Ovary (tissue), 7 donors: ENCODE measurements at regions not wholly inside any gene's neighbourhood (a gene's known extent, or its start where the extent isn't known, plus 50 kb on each side); places are given as distances from the start of the nearest gene placed in this dataset.

Experiments used
- DNase-seq, 5 donors: peaks; one replicate each; pipeline ENCODE4 v3.0.0-alpha.2; 2019 to 2020
- H3K27ac ChIP-seq, 2 donors: fragments of 200-600 bp; one replicate each; pipeline versions ENCODE4 v1.5.1 to v1.8.0; 2019 to 2022
- H3K27me3 ChIP-seq: fragments of 200-600 bp; one replicate; pipeline ENCODE4 v1.8.0; 2022
- H3K36me3 ChIP-seq: fragments of 200-600 bp; sonication (generic); one replicate; pipeline ENCODE4 v1.5.1; 2019
- H3K4me1 ChIP-seq: one replicate; pipeline ENCODE4 v1.8.1; 2013; ENCODE audit warnings: mild to moderate bottlenecking, moderate library complexity; ENCODE audit not compliant: insufficient read depth
- H3K4me3 ChIP-seq: fragments of 200-600 bp; sonication (generic); one replicate; pipeline ENCODE4 v1.5.1; 2017
- H3K9me3 ChIP-seq, 2 donors: fragments of 200-600 bp in 1 of 2; sonication (generic) in 1 of 2; one replicate each; pipeline versions ENCODE4 v1.5.1 to v1.8.1; 2013 to 2019; ENCODE audit warnings: mild to moderate bottlenecking in 1 of 2, moderate library complexity in 1 of 2
- EP300 ChIP-seq: sonication (generic); formaldehyde crosslinking; IDR thresholded peaks from one replicate; pipeline ENCODE4 v1.6.1; 2017; ENCODE audit warnings: antibody characterized with exemption
- POLR2A ChIP-seq: fragments of 450-650 bp; IDR thresholded peaks from one replicate; pipeline ENCODE4 v1.6.1; 2017; ENCODE audit warnings: antibody characterized with exemption, mild to moderate bottlenecking, moderate library complexity
- WGBS, 3 donors: extraction: QIAGEN DNeasy Blood & Tissue Kit in 1 of 3; methylation state at CpG; one replicate each; pipeline versions ENCODE4 v1.1.5 to v1.1.7; 2013 to 2017; 5-methylcytosine and 5-hydroxymethylcytosine counted together
- intact Hi-C, 4 donors: fragments of 100-400 bp; cut with DNase I; formaldehyde crosslinking; loops; one replicate each; pipeline versions ENCODE4 v1.11.0 to v1.15.1; 2022 to 2023
- TF ChIP-seq, protein P1 (sequence below), 3 donors: fragments of 450-650 bp in 2 of 3; fragments of 200-600 bp in 1 of 3; IDR thresholded peaks; one replicate each; pipeline versions ENCODE4 v1.5.1 to v1.8.0; 2016 to 2022; ENCODE audit warnings: antibody characterized with exemption in 3 of 3, mild to moderate bottlenecking in 1 of 3
- donor health status: DM: no; HTN: no; CAD: no; lungs with moderate emphysema.
- donor health status: DM: no; HTN: no; CAD: no.
- donor health status: Bipolar disorder and iron deficiency.
- donor health status: DM: no; HTN: no; CAD: no.
- donor health status: DM: yes; HTN: yes; CAD: no.

DNA sequence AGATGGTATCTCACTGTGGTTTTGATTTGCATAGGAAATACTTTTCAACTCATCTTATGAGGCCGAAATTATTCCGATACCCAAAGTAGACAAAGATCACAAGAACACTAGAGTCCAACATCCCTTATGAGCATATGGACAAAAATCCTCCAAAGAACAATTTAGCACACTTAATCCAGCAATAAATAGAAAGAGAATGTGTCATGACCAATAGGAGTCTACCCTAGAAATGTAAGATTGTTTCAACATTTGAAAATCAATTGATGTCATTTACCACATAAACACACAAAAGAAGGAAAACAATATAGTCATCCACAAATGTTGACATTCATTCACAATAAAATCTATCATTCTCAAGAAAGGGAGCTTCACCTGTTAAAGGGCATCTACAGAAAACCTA, 307.8 kb upstream of the SMIM21 start:
- H3K27me3 ChIP-seq = no peaks in the 10 kb centered on the region
- DNase-seq = no peak
- no peaks in the 10 kb centered on the region for H3K36me3 ChIP-seq
- no peak overlapping the region for H3K27ac ChIP-seq
- intact Hi-C loops = no loop called here
- 92 to 98% (median 96%) methylated on average over 2 of the region's 2 CpGs for WGBS, 3 donors
- TF ChIP-seq EP300 = no peak
- TF ChIP-seq POLR2A = no peak
- TF ChIP-seq, protein P1, sequence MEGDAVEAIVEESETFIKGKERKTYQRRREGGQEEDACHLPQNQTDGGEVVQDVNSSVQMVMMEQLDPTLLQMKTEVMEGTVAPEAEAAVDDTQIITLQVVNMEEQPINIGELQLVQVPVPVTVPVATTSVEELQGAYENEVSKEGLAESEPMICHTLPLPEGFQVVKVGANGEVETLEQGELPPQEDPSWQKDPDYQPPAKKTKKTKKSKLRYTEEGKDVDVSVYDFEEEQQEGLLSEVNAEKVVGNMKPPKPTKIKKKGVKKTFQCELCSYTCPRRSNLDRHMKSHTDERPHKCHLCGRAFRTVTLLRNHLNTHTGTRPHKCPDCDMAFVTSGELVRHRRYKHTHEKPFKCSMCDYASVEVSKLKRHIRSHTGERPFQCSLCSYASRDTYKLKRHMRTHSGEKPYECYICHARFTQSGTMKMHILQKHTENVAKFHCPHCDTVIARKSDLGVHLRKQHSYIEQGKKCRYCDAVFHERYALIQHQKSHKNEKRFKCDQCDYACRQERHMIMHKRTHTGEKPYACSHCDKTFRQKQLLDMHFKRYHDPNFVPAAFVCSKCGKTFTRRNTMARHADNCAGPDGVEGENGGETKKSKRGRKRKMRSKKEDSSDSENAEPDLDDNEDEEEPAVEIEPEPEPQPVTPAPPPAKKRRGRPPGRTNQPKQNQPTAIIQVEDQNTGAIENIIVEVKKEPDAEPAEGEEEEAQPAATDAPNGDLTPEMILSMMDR (IDR thresholded peaks at IDR 0.05) = no peak
- no peak overlapping the region for H3K4me3 ChIP-seq
- peaks cover 0 to 3% of the 10 kb centered on the region in 2 donors for H3K9me3 ChIP-seq
- H3K4me1 ChIP-seq = no peaks in the 10 kb centered on the region

DNA sequence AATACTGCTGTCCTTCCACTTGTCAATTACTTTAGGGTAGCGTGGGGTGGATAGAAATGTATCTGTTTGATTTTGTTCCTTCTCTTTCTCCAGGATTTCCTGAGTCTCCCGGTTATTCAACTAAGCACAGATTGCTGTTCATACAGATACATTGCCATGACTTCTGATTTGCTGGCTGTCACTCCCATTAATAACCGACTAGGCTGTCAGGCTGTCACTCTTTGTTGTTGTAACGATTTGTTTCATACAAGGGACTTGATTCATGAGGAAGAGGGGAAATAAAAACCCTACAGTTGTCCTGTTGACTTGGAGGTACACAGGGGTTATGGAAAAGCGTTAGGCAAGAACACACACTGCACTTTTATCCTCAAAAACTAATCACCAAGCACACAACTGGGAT, 302.7 kb upstream of the SMIM21 start:
- no peak overlapping the region for H3K4me3 ChIP-seq
- no peak overlapping the region for H3K27ac ChIP-seq
- no peaks in the 10 kb centered on the region for H3K4me1 ChIP-seq
- 61 to 65% (median 65%) methylated on average over 5 of the region's 5 CpGs for WGBS, 3 donors
- no peaks in the 10 kb centered on the region for H3K36me3 ChIP-seq
- no peaks in the 10 kb centered on the region for H3K27me3 ChIP-seq
- intact Hi-C loops = no loop called here
- TF ChIP-seq, protein P1 (IDR thresholded peaks at IDR 0.05) = no peak
- TF ChIP-seq EP300 = no peak
- TF ChIP-seq POLR2A = no peak
- DNase-seq = no peak
- no peaks in the 10 kb centered on the region for H3K9me3 ChIP-seq

DNA sequence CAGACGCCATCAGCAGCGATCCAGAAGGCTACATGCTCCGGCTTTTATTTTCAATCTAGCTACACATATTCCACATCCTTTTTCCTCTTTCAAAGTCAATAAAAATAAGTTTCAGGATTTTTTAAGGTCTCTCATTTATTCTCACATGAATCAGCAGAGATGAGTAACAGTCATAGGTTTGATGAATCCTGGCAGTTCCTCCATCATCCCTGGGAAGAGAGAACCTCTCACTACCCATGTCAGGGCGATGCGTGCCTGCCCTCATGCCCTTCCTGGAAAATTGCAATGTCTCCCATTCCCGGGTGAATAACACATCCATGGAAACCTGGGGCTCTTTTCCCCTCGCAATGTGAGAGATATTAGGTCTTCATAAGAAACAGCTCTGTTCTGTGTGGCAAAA, 301.1 kb upstream of the SMIM21 start:
- WGBS, 3 donors = 76 to 86% (median 85%) methylated on average over 7 of the region's 7 CpGs
- H3K4me1 ChIP-seq = no peaks in the 10 kb centered on the region
- TF ChIP-seq, protein P1 (IDR thresholded peaks at IDR 0.05) = no peak
- TF ChIP-seq EP300 = no peak
- H3K36me3 ChIP-seq = no peaks in the 10 kb centered on the region
- no peaks in the 10 kb centered on the region for H3K9me3 ChIP-seq
- H3K27me3 ChIP-seq = no peaks in the 10 kb centered on the region
- intact Hi-C loops = no loop called here
- no peak for DNase-seq
- no peak overlapping the region for H3K27ac ChIP-seq
- no peak overlapping the region for H3K4me3 ChIP-seq

DNA sequence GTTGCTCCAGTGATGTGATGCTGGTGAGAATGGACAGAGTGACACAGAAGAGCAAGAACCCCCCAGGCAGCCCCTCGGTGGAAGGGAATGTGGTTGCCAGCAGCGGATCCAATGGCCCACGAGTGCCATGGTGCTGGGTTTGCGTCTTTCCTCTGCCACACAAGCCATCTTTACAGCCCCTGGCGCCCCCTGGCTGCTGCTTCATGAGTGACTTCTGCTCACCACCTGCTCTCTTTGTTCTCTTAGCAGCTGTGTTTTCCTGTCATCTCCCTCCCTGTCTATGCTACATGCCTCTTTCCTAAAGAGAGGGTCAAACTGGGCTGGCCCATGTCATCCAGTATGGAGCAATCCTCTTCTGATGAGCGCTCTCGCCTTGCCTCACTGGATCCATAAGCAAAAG, 300.0 kb upstream of the SMIM21 start:
- Histone ChIP-seq H3K9me3 (no peaks in the 10 kb centered on the region), H3K36me3 (no peaks in the 10 kb centered on the region), H3K4me3 (no peak overlapping the region), H3K27ac (no peak overlapping the region), H3K27me3 (no peaks in the 10 kb centered on the region), H3K4me1 (no peaks in the 10 kb centered on the region)
- WGBS, 3 donors = 69 to 77% (median 75%) methylated on average over 7 of the region's 7 CpGs
- peak in 3 of 5 donors; percentile 19 to 45 (median 22) for DNase-seq
- no peak for TF ChIP-seq POLR2A
- TF ChIP-seq, protein P1 (IDR thresholded peaks at IDR 0.05) = no peak
- TF ChIP-seq EP300 = no peak
- intact Hi-C loops = no loop called here
